ENCODE measurements at regions not wholly inside any gene's neighbourhood (a gene's known extent, or its start where the extent isn't known, plus 50 kb on each side); places are given as distances from the start of the nearest gene placed in this dataset.
"Not testable (repeated sequence)": the region's sequence is repeated elsewhere in the genome, so short reads cannot be mapped to it uniquely, and the experiment has no call there.

GRCh38 chr9:104233366-104233765 is 139.3 kb downstream of the SMC2 start:
- Mint-ChIP-seq H3K4me1 (no peaks in the 10 kb centered on the region), H3K4me3 (no peak overlapping the region), H3K27me3 (ENCODE audit: low read depth) (0 out of 2 replicates have a peak, but pooled peaks cover 2% of the 10 kb centered on the region), H3K27ac (no peak overlapping the region), H3K36me3 (ENCODE audit: insufficient read depth in 1 of 3, low read depth in 3 of 3) (peaks cover 4 to 12% (median 6%) of the 10 kb centered on the region in 3 experiments), H3K9me3 (peaks cover 13 to 23% of the 10 kb centered on the region in 2 experiments)
- H3K9me3 ChIP-seq (ENCODE audit: control insufficient read depth, low read depth, low read length), result no peaks in the 10 kb centered on the region
- no peak overlapping the region for H3K4ac ChIP-seq (ENCODE audit: low read depth, low read length)
- no peaks in the 10 kb centered on the region for H3K79me1 ChIP-seq (ENCODE audit: insufficient read depth, low read depth, low read length, poor library complexity, severe bottlenecking)
- no CpG with 5 or more reads among the region's 2 CpGs for WGBS (ENCODE audit: extremely low coverage, insufficient read length, low lambda C conversion rate)
- H4K20me1 ChIP-seq (ENCODE audit: control insufficient read depth, insufficient read depth, insufficient read length), result no peaks in the 10 kb centered on the region
- H3K79me2 ChIP-seq (ENCODE audit: insufficient read depth, low read length), result no peaks in the 10 kb centered on the region
- no peak overlapping the region for H4K91ac ChIP-seq (ENCODE audit: insufficient read length, low read depth, low read length)
- no peak overlapping the region for H2BK20ac ChIP-seq (ENCODE audit: low read depth, low read length, poor library complexity, severe bottlenecking)
- no peak overlapping the region for H3K14ac ChIP-seq (ENCODE audit: insufficient read depth, low read length)
- H2BK12ac ChIP-seq (ENCODE audit: insufficient read length, low read depth, low read length), result no peak overlapping the region
- no peak overlapping the region for H3K27ac ChIP-seq (ENCODE audit: insufficient read length, low read depth, low read length)
- no peak overlapping the region for H2AFZ ChIP-seq (ENCODE audit: low read length)
- H2BK120ac ChIP-seq (ENCODE audit: low read depth, low read length, poor library complexity, severe bottlenecking), result no peak overlapping the region
- H4K8ac ChIP-seq (replicated peaks; ENCODE audit: insufficient read length, low read depth, low read length), result no peak overlapping the region
- H3K27me3 ChIP-seq (ENCODE audit: insufficient read depth, low read length), result no peaks in the 10 kb centered on the region
- no peak for TF ChIP-seq CTCF (conservative IDR thresholded peaks at IDR 0.05)
- H3K4me1 ChIP-seq (ENCODE audit: insufficient read depth, low read length), result no peaks in the 10 kb centered on the region
- H3K4me2 ChIP-seq (ENCODE audit: insufficient read depth, insufficient read length, low read length), result no peak overlapping the region
- H2AK5ac ChIP-seq (ENCODE audit: insufficient read length, low read length), result no peak overlapping the region
- no peak overlapping the region for H3K56ac ChIP-seq (ENCODE audit: insufficient read length, low read depth, low read length)
- no peak overlapping the region for H2BK5ac ChIP-seq (ENCODE audit: insufficient read length, low read length)
- no peak overlapping the region for H3K9ac ChIP-seq (ENCODE audit: extremely low read depth, insufficient read length, low read length)
- H3K18ac ChIP-seq (ENCODE audit: insufficient read length, low read depth, low read length), result no peak overlapping the region
- H4K5ac ChIP-seq (ENCODE audit: insufficient read length, low read depth, low read length), result no peak overlapping the region
- no peak overlapping the region for H2BK15ac ChIP-seq (ENCODE audit: low read depth, low read length)
- H3T11ph ChIP-seq (ENCODE audit: low read length), result no peak overlapping the region
- DNase-seq, result no peak
- H3K23ac ChIP-seq (ENCODE audit: insufficient read length, low read depth, low read length), result no peak overlapping the region
- no peaks in the 10 kb centered on the region for H3K23me2 ChIP-seq (ENCODE audit: insufficient read length, low read depth, low read length, poor library complexity, severe bottlenecking)

GRCh38 chr9:104234632-104235337 is 140.7 kb downstream of the SMC2 start:
- H3K79me1 ChIP-seq (ENCODE audit: insufficient read depth, low read depth, low read length, poor library complexity, severe bottlenecking); H3K23ac ChIP-seq (ENCODE audit: insufficient read length, low read depth, low read length); H4K20me1 ChIP-seq (ENCODE audit: control insufficient read depth, insufficient read depth, insufficient read length); DNase-seq; H3K4me1 Mint-ChIP-seq; H3K79me2 ChIP-seq (ENCODE audit: insufficient read depth, low read length); H4K8ac ChIP-seq (replicated peaks; ENCODE audit: insufficient read length, low read depth, low read length); H3K56ac ChIP-seq (ENCODE audit: insufficient read length, low read depth, low read length); H3K27ac ChIP-seq (ENCODE audit: insufficient read length, low read depth, low read length); H3K18ac ChIP-seq (ENCODE audit: insufficient read length, low read depth, low read length); H3K23me2 ChIP-seq (ENCODE audit: insufficient read length, low read depth, low read length, poor library complexity, severe bottlenecking); H3K27me3 ChIP-seq (ENCODE audit: insufficient read depth, low read length); H3K9me3 ChIP-seq (ENCODE audit: control insufficient read depth, low read depth, low read length); H2AFZ ChIP-seq (ENCODE audit: low read length); H4K5ac ChIP-seq (ENCODE audit: insufficient read length, low read depth, low read length); H2BK15ac ChIP-seq (ENCODE audit: low read depth, low read length); H3K27ac Mint-ChIP-seq; H2BK20ac ChIP-seq (ENCODE audit: low read depth, low read length, poor library complexity, severe bottlenecking); H3K4me3 Mint-ChIP-seq; H2AK5ac ChIP-seq (ENCODE audit: insufficient read length, low read length); H2BK120ac ChIP-seq (ENCODE audit: low read depth, low read length, poor library complexity, severe bottlenecking); H3T11ph ChIP-seq (ENCODE audit: low read length); H4K91ac ChIP-seq (ENCODE audit: insufficient read length, low read depth, low read length); H3K27me3 Mint-ChIP-seq (ENCODE audit: low read depth); H3K9ac ChIP-seq (ENCODE audit: extremely low read depth, insufficient read length, low read length); H2BK5ac ChIP-seq (ENCODE audit: insufficient read length, low read length); H2BK12ac ChIP-seq (ENCODE audit: insufficient read length, low read depth, low read length); H3K4ac ChIP-seq (ENCODE audit: low read depth, low read length); H3K4me1 ChIP-seq (ENCODE audit: insufficient read depth, low read length); H3K14ac ChIP-seq (ENCODE audit: insufficient read depth, low read length); H3K4me2 ChIP-seq (ENCODE audit: insufficient read depth, insufficient read length, low read length): not testable (repeated sequence)
- WGBS (ENCODE audit: extremely low coverage, insufficient read length, low lambda C conversion rate), result no CpG with 5 or more reads among the region's 45 CpGs
- Mint-ChIP-seq H3K36me3 (ENCODE audit: insufficient read depth in 1 of 3, low read depth in 3 of 3) (peaks cover 6 to 12% (median 6%) of the 10 kb centered on the region in 3 experiments), H3K9me3 (peaks cover 13 to 23% of the 10 kb centered on the region in 2 experiments)

All from H9 (cell line).